ENCODE measurements at regions not wholly inside any gene's neighbourhood (a gene's known extent, or its start where the extent isn't known, plus 50 kb on each side); places are given as distances from the start of the nearest gene placed in this dataset.

DNA sequence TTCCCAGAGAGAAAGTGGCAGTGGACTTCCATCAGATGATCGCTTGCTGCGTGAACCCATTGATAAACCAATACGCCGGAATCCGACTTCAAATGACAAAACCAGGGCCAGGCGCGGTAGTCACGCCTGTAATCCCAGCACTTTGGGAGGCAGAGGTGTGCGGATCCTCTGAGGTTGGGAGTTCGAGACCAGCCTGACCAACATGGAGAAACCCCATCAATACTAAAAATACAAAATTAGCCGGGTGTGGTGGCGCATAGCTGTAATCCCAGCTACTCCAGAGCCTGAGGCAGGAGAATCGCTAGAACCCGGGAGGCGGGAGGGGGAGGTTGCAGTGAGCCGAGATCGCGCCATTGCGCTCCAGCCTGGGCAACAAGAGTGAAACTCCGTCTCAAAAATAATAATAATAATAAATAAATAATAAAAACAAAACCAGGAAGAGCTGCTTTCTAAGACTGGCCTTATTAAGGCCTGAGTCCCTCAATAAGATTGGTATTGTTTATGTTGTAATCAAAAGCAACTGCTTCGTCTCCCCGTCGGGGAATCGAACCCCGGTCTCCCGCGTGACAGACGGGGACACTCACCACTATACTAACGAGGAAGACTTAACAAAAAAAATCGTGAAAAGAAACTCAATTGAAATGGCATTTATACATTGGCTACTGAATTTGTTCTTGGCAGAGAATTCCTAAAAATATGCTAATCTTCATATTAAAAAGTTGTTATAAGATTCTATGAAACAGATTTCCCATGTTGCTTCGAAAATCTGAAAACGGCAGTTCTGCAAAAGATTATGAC, 110.2 kb upstream of the ZNF184 start:
- peaks cover 9% of the 10 kb centered on the region for H3K36me3 Mint-ChIP-seq (ENCODE audit: insufficient read depth, unreplicated experiment)
- peaks cover 14% of the 10 kb centered on the region for H3K4me1 Mint-ChIP-seq (ENCODE audit: low read depth, unreplicated experiment)

DNA sequence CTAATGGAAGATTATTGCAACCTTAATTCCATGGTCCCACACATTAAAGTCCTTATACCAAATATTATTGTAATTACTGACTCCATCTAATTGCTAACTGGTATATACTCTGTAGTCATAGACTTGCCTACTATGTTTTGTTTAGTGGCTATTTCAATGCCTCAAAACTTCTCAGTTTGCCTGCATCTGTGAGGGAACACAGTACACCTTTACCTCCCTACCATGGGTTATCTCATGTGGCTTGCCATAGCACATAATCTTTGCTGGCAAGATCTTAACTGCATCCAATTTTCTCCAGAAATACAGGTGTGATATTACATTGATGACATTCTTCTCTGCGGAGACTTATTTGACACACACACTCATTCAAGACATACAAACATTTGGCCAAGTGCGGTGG, 107.1 kb upstream of the ZNF184 start:
- ChIA-PET CTCF (no interaction called here), POLR2A (no interaction called here)
- H3K27me3 Mint-ChIP-seq (ENCODE audit: insufficient read depth, unreplicated experiment), result peaks cover 3% of the 10 kb centered on the region
- DNase-seq, result no peak
- no peaks in the 10 kb centered on the region for H3K36me3 ChIP-seq (ENCODE audit: control insufficient read depth, insufficient read depth, low read length)
- H3K9me3 ChIP-seq, result no peaks in the 10 kb centered on the region
- H3K27ac Mint-ChIP-seq (ENCODE audit: unreplicated experiment), result no peak overlapping the region
- 0 out of 2 replicates have a peak, but pooled peaks cover 6% of the 10 kb centered on the region for H3K4me1 ChIP-seq
- no peaks in the 10 kb centered on the region for H3K27me3 ChIP-seq (replicated peaks; ENCODE audit: control insufficient read depth, insufficient read depth, low read length)
- H3K4me3 ChIP-seq (ENCODE audit: low read depth, low read length), result no peak overlapping the region
- BruUV-seq (replicated peaks), result no TSS peak
- TF ChIP-seq, protein P1, sequence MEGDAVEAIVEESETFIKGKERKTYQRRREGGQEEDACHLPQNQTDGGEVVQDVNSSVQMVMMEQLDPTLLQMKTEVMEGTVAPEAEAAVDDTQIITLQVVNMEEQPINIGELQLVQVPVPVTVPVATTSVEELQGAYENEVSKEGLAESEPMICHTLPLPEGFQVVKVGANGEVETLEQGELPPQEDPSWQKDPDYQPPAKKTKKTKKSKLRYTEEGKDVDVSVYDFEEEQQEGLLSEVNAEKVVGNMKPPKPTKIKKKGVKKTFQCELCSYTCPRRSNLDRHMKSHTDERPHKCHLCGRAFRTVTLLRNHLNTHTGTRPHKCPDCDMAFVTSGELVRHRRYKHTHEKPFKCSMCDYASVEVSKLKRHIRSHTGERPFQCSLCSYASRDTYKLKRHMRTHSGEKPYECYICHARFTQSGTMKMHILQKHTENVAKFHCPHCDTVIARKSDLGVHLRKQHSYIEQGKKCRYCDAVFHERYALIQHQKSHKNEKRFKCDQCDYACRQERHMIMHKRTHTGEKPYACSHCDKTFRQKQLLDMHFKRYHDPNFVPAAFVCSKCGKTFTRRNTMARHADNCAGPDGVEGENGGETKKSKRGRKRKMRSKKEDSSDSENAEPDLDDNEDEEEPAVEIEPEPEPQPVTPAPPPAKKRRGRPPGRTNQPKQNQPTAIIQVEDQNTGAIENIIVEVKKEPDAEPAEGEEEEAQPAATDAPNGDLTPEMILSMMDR (IDR thresholded peaks at IDR 0.05; ENCODE audit: insufficient read depth in 1 of 2, low read depth in 1 of 2, low read length in 1 of 2, severe bottlenecking in 1 of 2, unreplicated experiment in 1 of 2), result no peak
- H3K36me3 Mint-ChIP-seq (ENCODE audit: insufficient read depth, unreplicated experiment), result peaks cover 9% of the 10 kb centered on the region
- peaks cover 7% of the 10 kb centered on the region for H3K4me1 Mint-ChIP-seq (ENCODE audit: low read depth, unreplicated experiment)
- no peaks in the 10 kb centered on the region for H3K9me3 Mint-ChIP-seq (ENCODE audit: unreplicated experiment)
- no peak overlapping the region for H3K4me3 Mint-ChIP-seq (ENCODE audit: unreplicated experiment)
- intact Hi-C loops (cut with micrococcal nuclease; ENCODE audit: unreplicated experiment), result no loop called here

More for the DNA sequence above, 110.2 kb upstream of the ZNF184 start:
- no TSS peak for BruUV-seq (replicated peaks)
- POLR2A ChIA-PET, result no interaction called here
- no peak overlapping the region for H3K4me3 ChIP-seq (ENCODE audit: low read depth, low read length)
- intact Hi-C loops (cut with micrococcal nuclease; ENCODE audit: unreplicated experiment), result no loop called here
- H3K36me3 ChIP-seq (ENCODE audit: control insufficient read depth, insufficient read depth, low read length), result no peaks in the 10 kb centered on the region
- DNase-seq, result peak; percentile 57 to 75
- peaks cover 11% of the 10 kb centered on the region; the same call in 1 of the 2 replicates for H3K4me1 ChIP-seq
- CTCF ChIA-PET, result no interaction called here
- Mint-ChIP-seq H3K9me3 (ENCODE audit: unreplicated experiment) (no peaks in the 10 kb centered on the region), H3K27me3 (ENCODE audit: insufficient read depth, unreplicated experiment) (peaks cover 3% of the 10 kb centered on the region), H3K27ac (ENCODE audit: unreplicated experiment) (peak overlapping the region; percentile 93), H3K4me3 (ENCODE audit: unreplicated experiment) (peak overlapping the region; percentile 70)
- TF ChIP-seq, protein P1 (IDR thresholded peaks at IDR 0.05; ENCODE audit: insufficient read depth in 1 of 2, low read depth in 1 of 2, low read length in 1 of 2, severe bottlenecking in 1 of 2, unreplicated experiment in 1 of 2), result no peak
- no peaks in the 10 kb centered on the region for H3K27me3 ChIP-seq (replicated peaks; ENCODE audit: control insufficient read depth, insufficient read depth, low read length)
- no peaks in the 10 kb centered on the region for H3K9me3 ChIP-seq

DNA sequence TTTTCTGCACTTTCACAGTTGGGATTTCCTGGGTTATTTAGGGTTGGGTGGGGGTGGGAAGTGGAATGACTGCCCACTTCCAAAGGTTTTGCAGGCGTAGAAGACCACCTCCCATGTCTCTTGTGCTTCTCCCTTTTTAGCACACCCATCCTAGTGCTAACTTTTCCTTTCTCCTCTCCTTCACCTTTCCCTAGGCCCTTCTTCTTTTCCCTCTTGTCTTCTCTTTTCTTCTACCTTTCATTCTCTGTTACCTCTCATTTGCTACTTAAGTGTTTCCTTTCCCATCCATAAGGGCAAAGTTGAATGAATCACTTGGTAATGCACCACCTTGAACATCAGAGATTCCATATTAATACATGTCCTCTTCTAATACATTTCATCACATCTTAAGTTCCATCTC, 105.0 kb upstream of the ZNF184 start:
- no peaks in the 10 kb centered on the region for H3K27me3 ChIP-seq (replicated peaks; ENCODE audit: control insufficient read depth, insufficient read depth, low read length)
- H3K9me3 ChIP-seq, result no peaks in the 10 kb centered on the region
- BruUV-seq (replicated peaks), result no TSS peak
- H3K4me1 ChIP-seq, result no peaks in the 10 kb centered on the region
- H3K4me3 Mint-ChIP-seq (ENCODE audit: unreplicated experiment), result no peak overlapping the region
- H3K4me1 Mint-ChIP-seq (ENCODE audit: low read depth, unreplicated experiment), result no peaks in the 10 kb centered on the region
- H3K27me3 Mint-ChIP-seq (ENCODE audit: insufficient read depth, unreplicated experiment), result no peaks in the 10 kb centered on the region
- intact Hi-C loops (cut with micrococcal nuclease; ENCODE audit: unreplicated experiment), result no loop called here
- CTCF ChIA-PET, result no interaction called here
- no peak overlapping the region for H3K4me3 ChIP-seq (ENCODE audit: low read depth, low read length)
- no peaks in the 10 kb centered on the region for H3K9me3 Mint-ChIP-seq (ENCODE audit: unreplicated experiment)
- no peak for DNase-seq
- H3K27ac Mint-ChIP-seq (ENCODE audit: unreplicated experiment), result no peak overlapping the region
- no peaks in the 10 kb centered on the region for H3K36me3 ChIP-seq (ENCODE audit: control insufficient read depth, insufficient read depth, low read length)
- POLR2A ChIA-PET, result no interaction called here
- TF ChIP-seq, protein P1 (IDR thresholded peaks at IDR 0.05; ENCODE audit: insufficient read depth in 1 of 2, low read depth in 1 of 2, low read length in 1 of 2, severe bottlenecking in 1 of 2, unreplicated experiment in 1 of 2), result no peak
- no peaks in the 10 kb centered on the region for H3K36me3 Mint-ChIP-seq (ENCODE audit: insufficient read depth, unreplicated experiment)
